ENCODE measurements at regions not wholly inside any gene's neighbourhood (a gene's known extent, or its start where the extent isn't known, plus 50 kb on each side); places are given as distances from the start of the nearest gene placed in this dataset.

DNA sequence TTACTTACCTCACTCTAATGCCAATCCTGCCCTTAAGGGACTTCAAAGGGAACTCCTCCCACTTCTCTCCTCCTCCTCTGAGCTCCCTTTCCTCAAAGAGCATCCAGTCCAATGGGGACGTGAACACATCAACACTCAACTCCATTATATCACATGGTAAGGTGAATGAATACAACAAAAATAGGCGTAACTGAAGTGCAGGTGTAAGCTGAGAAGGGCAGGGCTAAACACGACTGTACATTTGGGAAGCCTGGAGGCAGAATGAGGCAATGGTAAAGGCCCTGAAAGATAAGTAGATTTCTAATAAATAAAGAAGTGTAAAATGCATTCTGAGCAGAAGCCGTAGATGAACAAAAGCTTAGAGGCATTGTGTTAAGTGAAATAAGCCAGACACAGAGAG is 226.1 kb upstream of the TRIB2 start:
- no peak for TF ChIP-seq POLR2A (IDR thresholded peaks at IDR 0.05; ENCODE audit: low read depth, low read length)
- no peak for TF ChIP-seq POLR2AphosphoS5 (IDR thresholded peaks at IDR 0.05; ENCODE audit: insufficient read depth, low read depth, low read length)
- TF ChIP-seq CTCF (IDR thresholded peaks at IDR 0.05; ENCODE audit: extremely low read depth in 1 of 2, insufficient read depth in 1 of 2, low read depth in 1 of 2, low read length in 2 of 2), result no peak
- no peak for TF ChIP-seq JUN (IDR thresholded peaks at IDR 0.05; ENCODE audit: borderline replicate concordance, insufficient read depth, insufficient read length, low read depth)

All from endothelial cell of umbilical vein (primary cell).